HG03520 (cell line): ENCODE measurements at regions not wholly inside any gene's neighbourhood (a gene's known extent, or its start where the extent isn't known, plus 50 kb on each side); places are given as distances from the start of the nearest gene placed in this dataset.

Experiments used
- ATAC-seq: cut with Tn5 transposase; IDR thresholded peaks from one replicate; pipeline ENCODE4 v1.9.1; 2021; ENCODE audit warnings: mild to moderate bottlenecking, moderate library complexity; ENCODE audit not compliant: unreplicated experiment

DNA sequence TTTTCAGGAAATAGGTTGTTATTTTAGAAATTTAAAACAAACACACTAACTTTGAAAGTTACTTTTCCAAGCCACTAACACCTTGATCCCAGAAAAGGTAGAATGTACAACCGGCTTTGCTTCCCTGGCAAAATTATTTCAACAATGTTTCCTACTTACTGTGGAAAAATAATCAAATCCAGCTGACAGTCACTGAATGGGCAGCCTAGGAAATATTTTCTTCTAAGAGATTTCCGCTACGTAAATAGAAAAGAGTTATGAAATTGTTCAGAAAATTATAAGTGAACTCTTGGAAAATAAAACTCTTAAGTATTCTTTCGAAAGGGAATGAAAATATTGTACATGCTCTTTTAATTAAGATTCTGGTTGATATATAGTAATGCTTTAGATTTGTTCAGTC is 195.7 kb downstream of the GASK1B start:
- no peak for ATAC-seq

DNA sequence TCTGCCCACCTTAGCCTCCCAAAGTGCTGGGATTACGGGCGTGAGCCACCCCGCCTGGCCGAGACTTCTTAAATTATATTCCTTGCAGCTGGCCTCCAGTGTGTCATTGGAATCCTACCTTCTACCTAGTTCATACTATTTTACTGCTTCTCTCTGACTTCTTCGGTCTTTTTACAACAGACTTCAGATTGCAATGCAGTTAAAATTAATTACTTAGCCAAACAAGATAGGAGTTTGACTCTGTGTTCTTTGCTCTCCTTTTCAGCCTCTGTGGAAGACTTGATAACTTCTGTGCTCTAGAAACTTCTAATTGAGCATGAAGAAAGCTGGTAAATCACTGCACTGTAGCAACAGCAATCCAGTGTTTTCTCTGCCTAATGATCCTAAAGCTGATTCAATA is 199.5 kb downstream of the GASK1B start:
- no peak for ATAC-seq

GRCh38 chr4:157964463-157964862 is 208.4 kb downstream of the GASK1B start:
- ATAC-seq, result no peak

DNA sequence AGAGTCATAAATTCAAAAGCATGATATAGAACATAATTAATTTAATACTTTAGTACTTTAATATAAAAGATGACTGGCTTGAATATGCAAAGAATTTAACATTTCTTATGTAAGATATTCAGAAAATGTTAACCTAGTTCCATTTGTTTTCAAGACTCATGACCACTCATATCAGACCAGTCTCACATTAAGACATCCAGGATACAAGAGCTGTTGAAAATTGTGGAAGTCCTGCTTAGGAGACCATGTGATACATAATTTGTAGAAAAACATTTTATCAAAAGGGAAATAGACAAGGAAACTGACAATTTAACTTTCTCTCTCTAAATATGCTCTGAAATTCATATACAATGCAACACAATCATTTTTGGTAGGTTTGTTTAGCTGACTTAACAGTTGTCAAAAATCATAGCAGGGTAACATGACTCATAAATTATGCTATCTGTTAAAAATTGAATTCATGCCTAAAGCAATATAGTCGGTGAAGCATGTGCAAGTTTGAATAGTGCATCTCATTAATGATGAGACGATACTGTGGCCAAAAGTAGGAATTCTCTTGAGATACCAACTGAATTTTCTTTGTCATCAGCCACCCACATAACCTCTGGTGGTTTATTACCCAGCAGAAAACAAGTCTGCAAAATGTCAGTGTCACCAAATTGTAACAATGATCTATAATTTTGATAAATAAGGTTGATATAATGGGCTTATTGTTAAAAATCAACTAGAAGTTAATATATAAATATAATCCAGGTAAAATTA is 211.4 kb downstream of the GASK1B start:
- ATAC-seq, result no peak

- no peak for ATAC-seq
Observed at GRCh38 chr4:157957905-157958304, 214.9 kb downstream of the GASK1B start.

- no peak for ATAC-seq
Observed at GRCh38 chr4:157942017-157942416, 230.8 kb downstream of the GASK1B start.

DNA sequence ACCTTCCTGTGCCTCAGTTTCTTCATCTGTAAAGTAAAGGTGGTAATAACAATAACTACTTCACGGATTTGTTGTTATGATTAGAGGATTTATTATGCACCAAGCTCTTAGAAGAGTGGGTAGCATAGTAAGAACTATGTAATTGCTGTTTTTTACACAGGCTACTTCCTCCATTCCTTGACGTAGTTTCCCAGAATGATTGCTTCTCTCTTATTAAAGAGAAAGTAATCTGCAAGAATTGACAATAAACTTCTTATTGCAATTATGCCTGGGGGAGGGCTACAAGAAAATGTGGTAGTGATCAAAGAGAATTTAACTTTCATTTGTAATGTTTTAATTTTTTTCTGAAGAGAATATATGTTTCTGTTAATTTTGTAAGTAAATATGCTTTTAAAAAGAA is 238.7 kb downstream of the GASK1B start:
- no peak for ATAC-seq

- ATAC-seq, result no peak
Observed at GRCh38 chr4:157932936-157933335, 239.9 kb downstream of the GASK1B start.

- ATAC-seq, result no peak
Observed at GRCh38 chr4:157929486-157929885, 243.3 kb downstream of the GASK1B start.

DNA sequence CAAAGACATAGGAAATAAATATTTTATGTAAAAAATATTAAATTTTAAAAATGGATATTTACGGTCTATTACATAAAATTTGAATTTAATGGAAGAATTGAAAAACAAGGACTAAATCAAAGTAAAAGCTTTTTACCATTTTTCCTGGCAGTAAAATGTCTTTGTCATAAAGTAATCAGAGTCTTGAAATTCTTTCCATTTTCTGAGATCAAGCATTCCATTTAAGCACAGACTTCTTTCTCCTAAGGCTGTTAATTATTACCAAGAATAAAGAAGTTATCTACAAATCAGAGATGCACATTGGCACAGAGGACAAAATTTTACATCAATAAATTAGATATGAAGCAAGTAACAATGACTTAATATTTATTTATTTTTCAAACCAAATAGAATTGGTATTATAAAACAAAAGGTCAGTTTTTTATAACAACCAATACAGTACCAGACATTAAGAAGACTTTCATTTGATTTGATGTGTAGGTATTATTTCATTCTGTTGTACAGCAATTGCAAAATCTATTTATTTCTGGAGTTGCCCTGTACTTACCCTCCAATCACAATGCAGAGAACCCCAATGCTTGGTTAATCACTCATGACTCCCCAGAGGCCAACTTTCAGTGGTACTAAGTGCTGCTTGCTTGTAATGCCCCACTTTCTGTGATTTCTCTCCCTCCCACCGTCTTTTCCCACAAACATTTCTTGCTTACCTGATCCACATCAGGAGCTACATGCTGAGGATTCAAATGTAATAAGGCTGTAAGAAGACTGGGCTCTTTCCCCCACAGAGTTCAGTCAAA is 254.6 kb downstream of the GASK1B start:
- no peak for ATAC-seq

- ATAC-seq, result no peak
Observed at GRCh38 chr4:157912212-157912611, 260.6 kb downstream of the GASK1B start.

DNA sequence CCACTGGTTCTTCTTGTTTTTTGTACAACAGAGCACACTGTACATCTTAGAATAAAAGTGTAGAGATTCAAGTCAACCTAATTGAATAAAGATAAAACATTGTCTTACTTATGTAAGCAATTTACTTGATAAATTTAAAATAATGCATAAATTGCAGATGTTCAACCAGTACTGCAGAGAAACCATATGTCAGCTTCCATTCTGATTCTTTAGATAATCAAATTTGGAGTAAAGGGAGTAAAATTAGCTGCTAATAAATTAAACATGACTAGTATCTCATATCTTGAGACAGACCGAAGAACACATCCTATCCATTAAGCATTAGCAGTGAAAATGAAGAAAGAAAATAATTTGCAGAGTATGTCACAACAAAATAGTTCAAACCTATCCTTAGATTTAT is 261.2 kb downstream of the GASK1B start:
- ATAC-seq, result no peak

DNA sequence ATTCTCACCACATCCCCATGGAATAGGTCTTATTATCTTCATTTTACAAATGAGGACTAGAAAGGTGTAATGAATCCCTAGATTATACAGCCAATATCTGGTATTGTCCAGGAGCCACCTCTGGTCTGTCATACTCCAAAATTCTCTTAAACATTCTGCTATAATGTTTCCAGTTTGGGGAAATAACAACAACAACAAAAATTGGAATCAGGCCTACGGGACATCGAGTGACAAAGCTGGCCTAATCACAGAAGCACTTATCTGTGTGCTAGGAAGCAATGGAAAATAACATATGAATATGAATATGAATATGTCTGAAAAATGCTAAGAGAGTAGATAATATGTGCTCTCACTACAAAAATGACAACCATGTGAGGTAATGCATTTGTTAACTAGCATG is 264.1 kb downstream of the GASK1B start:
- ATAC-seq, result no peak

DNA sequence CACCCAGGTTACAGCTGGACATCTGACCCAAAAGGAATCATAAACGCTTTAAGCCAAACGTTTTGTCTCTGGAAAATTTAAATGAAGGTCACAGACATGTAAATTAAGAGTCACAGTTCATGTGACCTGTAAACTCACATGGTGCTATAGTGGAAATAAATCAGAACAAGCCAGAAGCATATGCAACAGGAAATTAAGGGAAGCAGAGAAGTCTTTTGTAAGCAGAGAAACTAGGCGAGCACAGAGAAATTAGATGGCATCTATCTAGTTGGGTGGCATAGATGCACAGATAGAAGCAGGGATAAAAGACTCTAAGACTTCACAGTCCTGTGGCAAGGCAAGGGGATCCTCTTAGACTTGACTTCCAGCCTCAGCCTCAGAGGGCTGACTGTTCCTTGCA is 264.8 kb downstream of the GASK1B start:
- ATAC-seq, result no peak

GRCh38 chr4:157907226-157907946 is 265.4 kb downstream of the GASK1B start:
- ATAC-seq, result no peak

DNA sequence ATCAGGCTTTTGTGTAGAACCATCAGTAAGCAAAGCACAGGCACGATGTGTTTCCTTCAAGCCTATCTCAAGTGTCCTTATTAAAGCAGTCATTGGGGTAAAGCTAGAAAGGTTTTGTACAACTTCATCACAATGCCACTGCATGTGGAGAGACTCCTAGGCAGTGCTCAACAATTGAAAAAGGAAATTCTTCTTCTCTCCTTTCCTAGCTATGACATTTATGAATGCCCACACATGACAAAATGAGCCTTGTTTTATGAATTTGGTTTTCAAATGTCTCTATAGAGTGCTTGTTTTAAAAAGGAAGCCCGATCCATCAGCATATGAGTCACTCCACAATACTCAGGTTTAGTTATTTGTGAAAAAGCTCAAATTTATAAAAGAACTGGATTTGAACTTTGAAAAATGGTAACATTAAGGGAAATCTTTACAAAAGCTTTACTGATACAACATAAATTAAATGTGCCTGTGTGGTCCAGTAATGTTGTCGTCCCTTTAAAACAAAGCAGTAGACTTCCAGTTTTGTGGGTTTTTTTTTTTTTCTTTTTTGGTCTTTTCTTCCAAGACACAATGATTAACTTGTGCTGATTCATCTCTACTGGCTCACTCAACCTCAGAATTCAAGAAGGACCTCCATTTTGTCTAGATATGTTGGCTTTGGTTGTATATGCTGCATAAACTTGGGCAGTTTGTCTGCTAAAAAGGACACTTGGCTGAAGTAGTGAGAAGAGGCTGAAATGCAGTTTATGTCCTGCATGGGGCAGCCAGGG is 273.8 kb downstream of the GASK1B start:
- no peak for ATAC-seq

- ATAC-seq, result no peak
Observed at GRCh38 chr4:157897855-157898370, 274.9 kb downstream of the GASK1B start.

- no peak for ATAC-seq
Observed at GRCh38 chr4:157896726-157897125, 276.1 kb downstream of the GASK1B start.

DNA sequence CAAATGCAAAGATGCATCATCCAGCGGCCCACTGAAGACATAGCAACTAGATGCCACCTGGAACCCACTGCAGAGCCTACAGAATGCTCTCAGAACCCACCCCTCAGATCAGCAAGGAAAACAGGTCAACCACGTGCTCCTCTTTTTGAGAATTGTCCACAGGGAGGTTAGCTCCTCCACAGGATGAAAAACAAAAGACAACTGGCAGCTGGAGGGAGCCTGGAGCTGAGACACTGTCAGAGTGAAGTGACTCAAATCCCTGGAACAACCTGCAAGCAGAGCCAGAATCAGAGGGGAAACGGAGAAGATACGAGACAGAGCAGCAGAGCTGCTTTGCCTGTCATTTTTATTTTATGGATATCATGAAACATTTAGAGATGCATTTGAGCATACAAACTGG is 277.6 kb downstream of the GASK1B start:
- no peak for ATAC-seq

- no peak for ATAC-seq
Observed at GRCh38 chr4:157889788-157890187, 283.0 kb downstream of the GASK1B start.

DNA sequence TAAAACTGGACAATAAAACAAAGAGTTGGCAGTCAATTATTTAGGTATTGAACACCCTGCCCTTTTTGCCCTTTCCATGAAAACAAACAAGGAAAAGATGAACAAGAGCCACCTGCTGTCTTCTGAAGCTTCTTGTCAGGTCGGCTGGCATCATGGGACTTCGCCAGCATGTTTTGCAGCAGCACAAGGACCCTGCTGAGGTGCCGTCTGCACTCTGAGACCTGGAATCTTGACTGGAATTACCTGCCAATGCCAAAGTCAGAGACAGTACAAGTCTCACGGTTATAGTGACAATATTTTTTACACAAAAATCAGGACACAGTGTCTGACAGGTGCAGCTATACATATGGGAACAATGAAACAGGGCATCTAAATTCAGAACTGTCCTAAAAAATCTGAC is 284.5 kb downstream of the GASK1B start:
- ATAC-seq, result no peak
